ENCODE measurements at regions not wholly inside any gene's neighbourhood (a gene's known extent, or its start where the extent isn't known, plus 50 kb on each side); places are given as distances from the start of the nearest gene placed in this dataset.

DNA sequence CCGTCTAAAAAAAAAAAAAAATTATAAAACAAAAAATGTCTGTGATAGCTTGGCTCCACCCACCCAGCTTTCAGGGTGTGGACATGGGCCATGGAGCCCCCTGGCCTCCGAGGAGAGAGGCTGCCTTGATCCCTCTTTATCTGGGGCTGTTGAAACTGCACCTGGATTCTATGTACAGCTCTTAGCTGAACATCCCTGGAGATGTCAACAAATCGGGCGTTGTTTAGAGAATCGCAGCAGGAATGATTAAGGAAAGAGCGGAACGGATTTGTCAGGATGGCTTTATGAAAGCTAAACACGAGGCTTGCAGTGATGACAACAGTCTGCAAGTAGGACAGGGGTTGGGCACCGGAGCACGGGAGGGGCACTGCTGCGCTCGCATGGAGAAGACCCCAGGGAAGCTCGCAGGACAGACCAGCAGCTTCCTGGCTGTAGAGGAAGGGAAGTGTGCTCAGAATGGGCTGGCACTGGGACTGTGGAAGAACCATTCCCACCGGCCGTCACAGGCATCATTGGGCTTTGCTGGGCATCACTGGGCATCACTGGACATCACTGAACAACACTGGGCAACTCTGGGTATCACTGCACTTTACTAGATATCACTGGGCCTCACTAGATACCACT, 195.8 kb upstream of the FOXF1 start:
- no peak overlapping the region for H3K27ac ChIP-seq (ENCODE audit: low read length)
- H3K9me3 ChIP-seq (ENCODE audit: control insufficient read depth, low read depth, low read length) = no peaks in the 10 kb centered on the region
- H3K9ac ChIP-seq (ENCODE audit: low read length) = no peak overlapping the region
- no peaks in the 10 kb centered on the region for H3K36me3 ChIP-seq (ENCODE audit: control insufficient read depth, low read depth, low read length)
- no peaks in the 10 kb centered on the region for H3K27me3 ChIP-seq (ENCODE audit: control insufficient read depth, insufficient read depth, low read length)
- H3K4me1 ChIP-seq (ENCODE audit: control insufficient read depth, low read depth, low read length) = no peaks in the 10 kb centered on the region
- no peak overlapping the region for H3K4me3 ChIP-seq (ENCODE audit: low read length)

DNA sequence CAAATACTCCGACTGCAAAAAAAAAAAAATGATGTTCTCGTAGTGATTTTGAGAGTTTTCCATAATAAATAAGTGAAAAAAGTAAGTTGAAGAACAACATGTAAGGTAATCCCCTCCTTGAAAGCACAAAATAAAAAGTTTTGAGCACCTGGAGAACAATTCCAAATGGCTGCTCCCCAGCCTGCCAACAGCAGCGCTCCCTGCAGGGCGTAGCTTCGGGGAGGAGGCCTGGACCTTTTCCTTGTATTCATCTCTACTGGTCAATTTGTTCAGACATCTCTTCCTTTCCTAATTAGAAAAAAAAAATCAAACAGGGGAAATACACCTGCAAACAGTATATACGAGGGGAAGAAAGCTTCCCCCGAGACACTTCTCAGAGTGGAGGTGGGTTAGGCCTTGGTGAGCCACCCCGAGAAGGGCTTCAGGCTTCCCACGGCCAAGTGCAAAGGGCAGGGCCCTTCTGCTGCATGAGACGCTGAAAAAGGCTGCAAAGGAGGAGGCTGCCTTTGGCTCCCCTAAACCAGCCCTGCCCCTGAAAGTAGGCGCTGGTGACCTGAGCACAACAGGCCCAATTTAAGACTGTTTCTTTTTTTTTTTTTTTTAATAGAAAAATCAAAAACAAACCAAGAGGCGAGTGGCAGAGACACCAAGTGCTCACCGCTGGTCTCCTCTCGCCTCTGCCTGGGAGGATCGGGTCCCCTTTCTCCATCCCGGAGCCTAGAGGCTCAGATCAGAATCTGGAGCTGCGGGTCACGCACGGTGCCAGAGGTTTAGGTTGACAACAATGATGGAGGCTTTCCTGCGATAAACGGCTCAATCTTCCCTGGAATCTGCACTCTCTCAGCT, 193.1 kb upstream of the FOXF1 start:
- Histone ChIP-seq H3K9ac (ENCODE audit: low read length) (no peak overlapping the region), H3K27me3 (ENCODE audit: control insufficient read depth, insufficient read depth, low read length) (no peaks in the 10 kb centered on the region), H3K4me1 (ENCODE audit: control insufficient read depth, low read depth, low read length) (no peaks in the 10 kb centered on the region), H3K9me3 (ENCODE audit: control insufficient read depth, low read depth, low read length) (no peaks in the 10 kb centered on the region), H3K27ac (ENCODE audit: low read length) (no peak overlapping the region), H3K4me3 (ENCODE audit: low read length) (no peak overlapping the region), H3K36me3 (ENCODE audit: control insufficient read depth, low read depth, low read length) (no peaks in the 10 kb centered on the region)

DNA sequence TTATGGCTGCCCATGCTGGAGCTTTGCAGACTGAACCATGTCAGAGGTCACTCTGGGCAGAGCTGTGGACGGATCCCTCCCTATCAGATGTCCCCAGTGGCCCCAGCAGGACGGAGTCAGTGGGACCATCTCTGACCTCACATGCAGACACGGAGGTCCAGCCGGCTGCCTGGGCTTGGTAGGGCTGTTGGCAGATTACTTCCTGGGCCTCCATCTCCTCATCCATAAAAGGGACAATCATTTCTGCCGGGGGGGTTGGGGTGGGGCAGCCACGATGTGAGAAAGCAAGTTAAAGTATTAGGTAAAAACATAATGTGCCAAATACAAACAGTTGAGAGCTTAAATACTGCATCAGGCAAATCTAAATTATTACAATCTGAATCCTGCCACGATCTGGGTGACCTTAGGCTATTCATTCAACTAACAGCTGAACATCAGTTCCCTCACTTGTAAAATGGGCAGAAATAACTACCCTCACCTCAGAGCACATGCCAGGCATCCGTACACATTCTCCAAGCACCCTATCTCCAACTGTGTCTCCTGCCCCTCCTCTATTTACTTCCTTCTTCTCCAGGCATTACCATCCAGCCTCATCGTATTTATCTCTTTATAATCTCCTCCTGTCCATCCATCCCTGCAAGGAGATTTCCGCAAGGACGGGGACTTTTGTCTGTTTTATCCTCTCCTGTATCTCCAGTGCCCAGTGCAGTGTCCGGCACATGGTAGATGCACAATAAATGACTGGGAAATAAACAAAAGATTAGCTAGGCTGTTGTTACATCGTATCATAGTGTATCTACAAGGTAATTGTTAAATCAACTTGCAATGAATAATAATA, 192.3 kb upstream of the FOXF1 start:
- no peaks in the 10 kb centered on the region for H3K9me3 ChIP-seq (ENCODE audit: control insufficient read depth, low read depth, low read length)
- no peak overlapping the region for H3K27ac ChIP-seq (ENCODE audit: low read length)
- no peak overlapping the region for H3K4me3 ChIP-seq (ENCODE audit: low read length)
- no peaks in the 10 kb centered on the region for H3K36me3 ChIP-seq (ENCODE audit: control insufficient read depth, low read depth, low read length)
- no peaks in the 10 kb centered on the region for H3K27me3 ChIP-seq (ENCODE audit: control insufficient read depth, insufficient read depth, low read length)
- no peaks in the 10 kb centered on the region for H3K4me1 ChIP-seq (ENCODE audit: control insufficient read depth, low read depth, low read length)
- no peak overlapping the region for H3K9ac ChIP-seq (ENCODE audit: low read length)

DNA sequence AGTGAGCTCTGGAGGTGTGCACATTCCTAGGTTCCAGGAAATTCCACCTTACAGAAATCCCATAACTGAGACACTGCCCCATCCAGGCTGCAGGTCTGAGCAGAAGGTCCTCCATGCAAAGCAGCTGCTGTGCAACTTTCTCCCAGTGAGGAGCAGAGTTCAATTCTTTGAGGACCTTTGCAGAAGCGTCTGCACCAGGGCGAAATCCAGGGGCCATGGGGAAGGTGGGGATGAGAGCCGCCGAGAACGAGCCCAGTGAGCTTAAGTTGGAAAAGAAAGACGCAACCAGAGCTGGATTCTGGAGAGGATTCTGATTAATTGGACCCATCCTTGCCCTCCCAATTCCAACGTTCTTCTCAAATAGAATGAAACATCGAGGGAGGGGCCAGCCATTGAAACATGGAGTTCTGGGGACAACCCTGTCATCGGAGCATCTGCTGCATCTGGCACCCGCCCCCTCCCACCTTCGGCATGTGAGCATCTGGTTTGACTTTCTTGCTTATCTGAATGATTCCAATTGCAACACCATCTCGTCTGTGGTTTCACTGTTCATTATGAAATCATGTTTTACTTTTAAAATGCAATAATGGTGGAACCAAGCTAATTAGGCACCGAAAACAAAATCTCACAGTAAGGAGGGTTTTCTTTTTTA, 190.6 kb upstream of the FOXF1 start:
- Histone ChIP-seq H3K4me1 (ENCODE audit: control insufficient read depth, low read depth, low read length) (no peaks in the 10 kb centered on the region), H3K4me3 (ENCODE audit: low read length) (no peak overlapping the region), H3K27ac (ENCODE audit: low read length) (no peak overlapping the region), H3K36me3 (ENCODE audit: control insufficient read depth, low read depth, low read length) (no peaks in the 10 kb centered on the region), H3K27me3 (ENCODE audit: control insufficient read depth, insufficient read depth, low read length) (no peaks in the 10 kb centered on the region), H3K9me3 (ENCODE audit: control insufficient read depth, low read depth, low read length) (no peaks in the 10 kb centered on the region), H3K9ac (ENCODE audit: low read length) (no peak overlapping the region)

DNA sequence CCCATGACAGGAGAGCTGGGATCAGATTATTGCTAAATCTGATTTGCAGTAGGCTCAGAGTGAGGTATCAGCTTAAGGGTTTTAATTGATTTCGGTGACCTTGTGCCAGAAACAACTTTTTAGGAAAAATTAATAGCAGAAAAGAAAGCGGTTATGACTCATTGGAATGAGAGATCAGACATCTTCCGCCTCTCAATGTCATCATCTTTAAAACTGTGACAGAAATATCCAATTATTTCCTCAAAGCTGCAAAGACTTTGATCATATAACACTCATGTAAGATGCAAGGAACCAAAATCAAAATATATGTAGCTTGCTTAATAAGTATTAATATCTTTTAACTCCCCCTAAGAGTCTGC, 190.1 kb upstream of the FOXF1 start:
- peaks cover under 1% of the 10 kb centered on the region for H3K9me3 ChIP-seq (ENCODE audit: control insufficient read depth, low read depth, low read length)
- no peaks in the 10 kb centered on the region for H3K27me3 ChIP-seq (ENCODE audit: control insufficient read depth, insufficient read depth, low read length)
- H3K36me3 ChIP-seq (ENCODE audit: control insufficient read depth, low read depth, low read length) = no peaks in the 10 kb centered on the region
- no peak overlapping the region for H3K9ac ChIP-seq (ENCODE audit: low read length)
- H3K27ac ChIP-seq (ENCODE audit: low read length) = no peak overlapping the region
- H3K4me3 ChIP-seq (ENCODE audit: low read length) = no peak overlapping the region
- H3K4me1 ChIP-seq (ENCODE audit: control insufficient read depth, low read depth, low read length) = no peaks in the 10 kb centered on the region

DNA sequence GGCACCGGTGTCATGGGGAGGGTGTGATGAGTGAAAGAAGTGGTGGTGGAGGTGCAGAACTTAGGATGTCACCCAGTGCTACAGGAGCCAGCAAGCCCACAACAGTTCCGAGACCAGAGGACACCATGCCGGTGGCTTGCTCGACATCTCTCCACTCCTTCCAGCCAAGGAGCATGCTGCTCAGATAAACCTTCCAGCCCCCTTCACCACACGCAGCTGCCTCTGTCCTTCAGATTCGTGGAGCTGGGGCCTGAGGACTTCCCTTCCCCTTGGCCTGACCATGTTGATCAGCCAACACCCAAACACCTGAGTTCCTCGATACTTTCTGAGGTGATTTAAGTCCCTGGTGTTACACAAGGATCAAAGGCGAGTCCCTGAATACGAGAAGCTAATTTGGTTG, 188.8 kb upstream of the FOXF1 start:
- H3K4me1 ChIP-seq (ENCODE audit: control insufficient read depth, low read depth, low read length) = no peaks in the 10 kb centered on the region
- no peak overlapping the region for H3K4me3 ChIP-seq (ENCODE audit: low read length)
- H3K9me3 ChIP-seq (ENCODE audit: control insufficient read depth, low read depth, low read length) = peaks cover 4% of the 10 kb centered on the region
- H3K9ac ChIP-seq (ENCODE audit: low read length) = no peak overlapping the region
- no peaks in the 10 kb centered on the region for H3K36me3 ChIP-seq (ENCODE audit: control insufficient read depth, low read depth, low read length)
- H3K27me3 ChIP-seq (ENCODE audit: control insufficient read depth, insufficient read depth, low read length) = no peaks in the 10 kb centered on the region
- H3K27ac ChIP-seq (ENCODE audit: low read length) = no peak overlapping the region

DNA sequence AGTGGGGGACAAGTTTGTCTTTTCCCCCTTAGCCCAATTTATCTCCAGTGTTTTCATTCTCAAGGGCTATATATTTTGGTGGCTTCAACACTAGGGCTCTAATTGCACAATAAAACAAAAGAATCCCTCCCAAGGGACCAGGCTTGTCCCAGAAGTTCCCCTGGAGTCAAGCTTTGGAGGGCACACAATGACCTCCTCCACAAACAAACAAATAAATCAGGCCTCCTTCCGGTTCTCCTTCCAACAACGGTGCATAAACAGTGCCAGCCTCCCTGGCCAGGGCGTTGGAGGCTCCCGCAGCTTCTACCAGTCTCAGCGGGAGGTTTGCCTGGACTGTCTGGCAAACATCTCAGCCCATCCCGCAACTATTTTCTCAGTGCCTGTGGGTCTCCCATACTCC, 188.0 kb upstream of the FOXF1 start:
- Histone ChIP-seq H3K27me3 (ENCODE audit: control insufficient read depth, insufficient read depth, low read length) (no peaks in the 10 kb centered on the region), H3K4me1 (ENCODE audit: control insufficient read depth, low read depth, low read length) (no peaks in the 10 kb centered on the region), H3K36me3 (ENCODE audit: control insufficient read depth, low read depth, low read length) (no peaks in the 10 kb centered on the region), H3K9me3 (ENCODE audit: control insufficient read depth, low read depth, low read length) (peaks cover 4% of the 10 kb centered on the region), H3K4me3 (ENCODE audit: low read length) (no peak overlapping the region), H3K9ac (ENCODE audit: low read length) (no peak overlapping the region), H3K27ac (ENCODE audit: low read length) (no peak overlapping the region)

DNA sequence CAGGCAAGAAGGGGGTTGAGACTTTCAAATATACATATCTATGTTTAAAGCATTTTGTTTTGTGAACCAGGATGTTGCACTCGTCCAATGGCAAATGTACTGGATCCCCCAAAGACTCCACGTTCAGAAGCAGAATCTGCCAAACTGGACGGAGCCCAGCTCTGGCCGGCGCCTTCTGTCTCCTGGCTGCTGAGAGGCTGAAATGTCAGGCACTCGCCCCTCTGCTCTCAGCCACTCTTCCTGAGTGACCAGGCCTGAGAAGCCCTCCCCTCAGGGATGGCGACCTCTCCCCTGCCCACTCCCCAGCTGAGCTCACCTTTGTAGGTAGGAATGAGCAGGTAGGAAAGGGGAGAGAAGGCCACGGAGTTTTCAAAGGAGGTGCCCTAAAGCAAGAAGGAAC, 187.5 kb upstream of the FOXF1 start:
- no peak overlapping the region for H3K9ac ChIP-seq (ENCODE audit: low read length)
- H3K4me1 ChIP-seq (ENCODE audit: control insufficient read depth, low read depth, low read length) = no peaks in the 10 kb centered on the region
- H3K27me3 ChIP-seq (ENCODE audit: control insufficient read depth, insufficient read depth, low read length) = no peaks in the 10 kb centered on the region
- no peaks in the 10 kb centered on the region for H3K36me3 ChIP-seq (ENCODE audit: control insufficient read depth, low read depth, low read length)
- H3K4me3 ChIP-seq (ENCODE audit: low read length) = no peak overlapping the region
- peaks cover 4% of the 10 kb centered on the region for H3K9me3 ChIP-seq (ENCODE audit: control insufficient read depth, low read depth, low read length)
- no peak overlapping the region for H3K27ac ChIP-seq (ENCODE audit: low read length)

DNA sequence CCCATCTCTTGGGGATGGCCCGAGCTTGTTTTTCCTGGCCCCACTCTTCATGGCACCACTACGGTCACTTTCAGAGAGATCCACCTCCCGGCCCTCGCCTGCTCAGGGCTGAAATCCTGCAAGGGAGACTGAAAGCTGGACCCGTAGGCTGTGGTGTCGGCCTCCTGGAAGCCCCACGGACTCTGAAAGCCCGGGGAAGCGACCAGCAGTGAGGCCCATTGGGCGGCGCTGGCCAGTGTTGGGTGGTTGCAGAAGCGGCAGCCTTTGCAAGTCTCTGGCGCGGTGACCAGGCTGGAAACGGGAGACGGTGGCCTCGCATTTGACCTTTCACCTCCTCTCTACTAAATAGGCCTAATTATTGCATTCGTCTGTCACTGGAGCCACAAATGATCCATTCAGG, 186.0 kb upstream of the FOXF1 start:
- Histone ChIP-seq H3K9me3 (ENCODE audit: control insufficient read depth, low read depth, low read length) (peaks cover 4% of the 10 kb centered on the region), H3K4me1 (ENCODE audit: control insufficient read depth, low read depth, low read length) (no peaks in the 10 kb centered on the region), H3K9ac (ENCODE audit: low read length) (no peak overlapping the region), H3K36me3 (ENCODE audit: control insufficient read depth, low read depth, low read length) (no peaks in the 10 kb centered on the region), H3K27ac (ENCODE audit: low read length) (no peak overlapping the region), H3K4me3 (ENCODE audit: low read length) (no peak overlapping the region), H3K27me3 (ENCODE audit: control insufficient read depth, insufficient read depth, low read length) (no peaks in the 10 kb centered on the region)

DNA sequence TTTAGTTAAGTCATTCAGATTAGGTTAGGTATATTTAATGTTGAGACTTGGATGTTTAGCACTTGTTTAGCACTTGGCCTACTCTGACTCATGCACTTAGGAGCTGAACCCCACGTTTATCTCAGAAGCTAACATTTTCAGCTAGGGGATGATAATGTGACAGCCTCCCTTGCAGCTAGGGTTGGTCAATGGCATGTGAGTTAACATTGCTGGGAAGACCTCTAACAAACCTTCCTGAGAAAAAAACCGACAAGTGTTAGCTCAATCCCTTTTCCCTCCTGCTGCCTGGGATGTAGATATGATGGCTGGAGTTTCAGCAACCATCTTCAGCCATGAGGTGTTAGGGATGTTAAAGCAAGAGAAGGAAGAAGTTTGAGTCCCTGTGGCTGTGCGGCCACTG, 185.0 kb upstream of the FOXF1 start:
- no peak overlapping the region for H3K9ac ChIP-seq (ENCODE audit: low read length)
- H3K4me1 ChIP-seq (ENCODE audit: control insufficient read depth, low read depth, low read length) = no peaks in the 10 kb centered on the region
- H3K4me3 ChIP-seq (ENCODE audit: low read length) = no peak overlapping the region
- no peak overlapping the region for H3K27ac ChIP-seq (ENCODE audit: low read length)
- peaks cover 4% of the 10 kb centered on the region for H3K9me3 ChIP-seq (ENCODE audit: control insufficient read depth, low read depth, low read length)
- no peaks in the 10 kb centered on the region for H3K27me3 ChIP-seq (ENCODE audit: control insufficient read depth, insufficient read depth, low read length)
- H3K36me3 ChIP-seq (ENCODE audit: control insufficient read depth, low read depth, low read length) = no peaks in the 10 kb centered on the region

DNA sequence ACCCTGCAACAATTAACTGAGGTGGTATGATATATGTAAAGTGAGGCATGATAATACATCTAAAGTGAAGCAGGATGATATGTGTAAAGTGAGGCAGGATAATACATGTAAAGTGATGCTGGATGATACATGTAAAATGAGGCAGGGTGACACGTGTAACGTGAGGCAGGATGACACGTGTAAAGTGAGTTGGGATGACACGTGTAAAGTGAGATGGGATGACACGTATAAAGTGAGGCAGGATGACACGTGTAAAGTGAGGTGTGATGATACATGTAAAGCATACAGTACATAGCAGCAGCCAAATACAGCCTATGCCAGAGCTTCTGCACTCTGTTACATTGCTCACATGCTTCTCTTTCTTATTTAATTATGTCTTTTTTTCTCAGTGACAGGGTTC, 184.4 kb upstream of the FOXF1 start:
- Histone ChIP-seq H3K36me3 (ENCODE audit: control insufficient read depth, low read depth, low read length) (no peaks in the 10 kb centered on the region), H3K4me1 (ENCODE audit: control insufficient read depth, low read depth, low read length) (no peaks in the 10 kb centered on the region), H3K27ac (ENCODE audit: low read length) (no peak overlapping the region), H3K27me3 (ENCODE audit: control insufficient read depth, insufficient read depth, low read length) (no peaks in the 10 kb centered on the region), H3K4me3 (ENCODE audit: low read length) (no peak overlapping the region), H3K9ac (ENCODE audit: low read length) (no peak overlapping the region), H3K9me3 (ENCODE audit: control insufficient read depth, low read depth, low read length) (peaks cover 4% of the 10 kb centered on the region)

All from iPS-18a (cell line).